COLO668 (cell line): ENCODE measurements at regions not wholly inside any gene's neighbourhood (a gene's known extent, or its start where the extent isn't known, plus 50 kb on each side); places are given as distances from the start of the nearest gene placed in this dataset.
"Not testable (repeated sequence)": the region's sequence is repeated elsewhere in the genome, so short reads cannot be mapped to it uniquely, and the experiment has no call there.

Source experiments
- DNase-seq: peaks from one replicate; lab custom pipeline; 2025; ENCODE audit not compliant: unreplicated experiment; lab: John Stamatoyannopoulos, UW

GRCh38 chr13:53101883-53102282 is 73.3 kb downstream of the OLFM4 start:
- DNase-seq, result no peak

GRCh38 chr13:53104136-53104535 is 75.5 kb downstream of the OLFM4 start:
- DNase-seq, result no peak

- peak; percentile 58 for DNase-seq
Measured at GRCh38 chr13:53105477-53105876, 76.9 kb downstream of the OLFM4 start.

- peak; percentile 85 for DNase-seq
Measured at GRCh38 chr13:53105890-53106289, 77.3 kb downstream of the OLFM4 start.

GRCh38 chr13:53110181-53110580 is 81.6 kb downstream of the OLFM4 start:
- no peak for DNase-seq

- DNase-seq, result no peak
Measured at GRCh38 chr13:53110614-53111013, 82.0 kb downstream of the OLFM4 start.

- peak; percentile 89 for DNase-seq
Measured at GRCh38 chr13:53112522-53112921, 83.9 kb downstream of the OLFM4 start.

GRCh38 chr13:53117048-53117447 is 88.4 kb downstream of the OLFM4 start:
- DNase-seq, result not testable (repeated sequence)

GRCh38 chr13:53121131-53121773 is 92.6 kb downstream of the OLFM4 start:
- DNase-seq, result no peak

GRCh38 chr13:53121919-53122318 is 93.3 kb downstream of the OLFM4 start:
- DNase-seq, result no peak

GRCh38 chr13:53123536-53123935 is 94.9 kb downstream of the OLFM4 start:
- no peak for DNase-seq

GRCh38 chr13:53124623-53125022 is 96.0 kb downstream of the OLFM4 start:
- no peak for DNase-seq

- DNase-seq, result no peak
Measured at GRCh38 chr13:53126841-53127245, 98.2 kb downstream of the OLFM4 start.

- DNase-seq, result no peak
Measured at GRCh38 chr13:53127373-53127772, 98.8 kb downstream of the OLFM4 start.

- DNase-seq, result no peak
Measured at GRCh38 chr13:53129864-53130393, 101.3 kb downstream of the OLFM4 start.

- no peak for DNase-seq
Measured at GRCh38 chr13:53131361-53131760, 102.7 kb downstream of the OLFM4 start.

GRCh38 chr13:53135301-53135700 is 106.7 kb downstream of the OLFM4 start:
- no peak for DNase-seq

- no peak for DNase-seq
Measured at GRCh38 chr13:53136554-53137215, 108.1 kb downstream of the OLFM4 start.

- DNase-seq, result no peak
Measured at GRCh38 chr13:53137779-53138178, 109.2 kb downstream of the OLFM4 start.

GRCh38 chr13:53138376-53139036 is 109.9 kb downstream of the OLFM4 start:
- no peak for DNase-seq

- no peak for DNase-seq
Measured at GRCh38 chr13:53141336-53141735, 112.7 kb downstream of the OLFM4 start.

- no peak for DNase-seq
Measured at GRCh38 chr13:53142306-53142705, 113.7 kb downstream of the OLFM4 start.
